Right cardiac atrium (tissue), 5 donors: ENCODE measurements at regions not wholly inside any gene's neighbourhood (a gene's known extent, or its start where the extent isn't known, plus 50 kb on each side); places are given as distances from the start of the nearest gene placed in this dataset.
"Not testable (repeated sequence)": the region's sequence is repeated elsewhere in the genome, so short reads cannot be mapped to it uniquely, and the experiment has no call there.

Experiments used
- ATAC-seq, 2 donors: fragments of 200-7000 bp; cut with Tn5 transposase; one replicate each; pipeline versions ENCODE4 v1.8.0 to v1.9.1; 2020; ENCODE audit warnings: moderate library complexity in 2 of 2, mild to moderate bottlenecking in 1 of 2
- DNase-seq, 3 donors: peaks; one replicate each; pipeline ENCODE4 v3.0.0-alpha.2; 2020
- H3K27ac ChIP-seq: one replicate; pipeline ENCODE4 v1.5.1; 2013; ENCODE audit warnings: mild to moderate bottlenecking, low read length, control low read depth, moderate library complexity
- H3K27me3 ChIP-seq: one replicate; pipeline ENCODE4 v1.6.1; 2013; ENCODE audit not compliant: control insufficient read depth, insufficient read depth
- H3K4me1 ChIP-seq: one replicate; pipeline ENCODE4 v1.6.1; 2013; ENCODE audit warnings: low read length; ENCODE audit not compliant: control insufficient read depth, insufficient read depth
- H3K4me3 ChIP-seq: one replicate; pipeline ENCODE4 v1.5.1; 2013; ENCODE audit warnings: low read length, control low read depth
- H3K9me3 ChIP-seq: one replicate; pipeline ENCODE4 v1.6.1; 2013; ENCODE audit warnings: low read length; ENCODE audit not compliant: control insufficient read depth
- WGBS: extraction: QIAGEN DNeasy Blood & Tissue Kit; methylation state at CpG from one replicate; pipeline ENCODE4 v1.1.7; 2013; 5-methylcytosine and 5-hydroxymethylcytosine counted together
- intact Hi-C, 4 donors: fragments of 100-400 bp; cut with DNase I; formaldehyde crosslinking; loops; one replicate each; pipeline versions ENCODE4 v1.11.0 to v1.14.0; 2022 to 2023
- donor health status: healthy with polysubstance abuse.
- donor health status: DM: no; HTN: yes; CAD: no.
- donor health status: DM: no; HTN: no; CAD: no.
- donor health status: DM: no; HTN: yes; CAD: no; lungs with severe emphysema.
- donor health status: DM: yes; HTN: yes; CAD: no.

DNA sequence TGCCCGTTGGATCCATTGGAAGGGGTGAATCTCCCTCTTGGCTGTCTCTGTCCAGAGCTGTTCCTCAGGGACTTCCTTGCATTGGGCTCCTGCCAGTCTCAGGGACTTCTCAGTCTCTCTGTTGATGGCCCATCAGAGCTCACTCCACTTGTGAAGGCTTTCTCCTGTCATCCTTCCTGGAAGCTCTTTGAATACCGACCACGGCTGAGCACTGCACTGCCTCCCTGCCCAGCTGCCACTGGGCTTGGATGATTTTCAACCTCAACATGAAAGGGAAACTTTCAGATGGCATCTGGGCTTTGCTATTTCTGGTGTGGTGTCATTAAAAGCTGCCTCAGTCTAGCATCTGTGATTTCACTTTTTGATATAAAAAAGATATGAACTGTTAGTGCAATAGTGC, 66.1 kb upstream of the ANKRD10 start:
- ATAC-seq (no peak), DNase-seq (no peak)
- Histone ChIP-seq H3K9me3 (no peaks in the 10 kb centered on the region), H3K27me3 (no peaks in the 10 kb centered on the region), H3K4me3 (no peak overlapping the region), H3K4me1 (no peaks in the 10 kb centered on the region), H3K27ac (no peak overlapping the region)
- WGBS: 49% methylated on average over 3 of the region's 3 CpGs
- intact Hi-C loops: no loop called here

DNA sequence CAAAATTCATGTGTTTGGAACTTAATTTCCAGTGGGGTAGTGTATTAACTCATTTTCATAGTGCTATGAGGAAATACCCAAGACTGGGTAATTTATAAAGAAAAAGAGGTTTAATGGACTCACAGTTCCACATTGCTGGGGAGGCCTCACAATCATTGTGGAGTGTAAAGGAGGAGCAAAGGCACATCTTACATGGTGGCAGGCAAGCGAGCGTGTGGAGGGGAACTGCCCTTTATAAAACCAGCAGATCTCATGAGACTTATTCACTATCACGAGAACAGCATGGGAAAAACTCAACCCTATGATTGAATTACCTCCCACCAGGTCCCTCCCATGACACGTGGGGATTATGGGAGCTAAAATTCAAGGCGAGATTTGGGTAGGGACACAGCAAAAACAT, 64.3 kb upstream of the ANKRD10 start:
- H3K27ac ChIP-seq, H3K9me3 ChIP-seq, DNase-seq, H3K4me1 ChIP-seq, intact Hi-C loops, H3K4me3 ChIP-seq, H3K27me3 ChIP-seq, ATAC-seq: not testable (repeated sequence)
- WGBS: 88% methylated on average over 5 of the region's 5 CpGs

DNA sequence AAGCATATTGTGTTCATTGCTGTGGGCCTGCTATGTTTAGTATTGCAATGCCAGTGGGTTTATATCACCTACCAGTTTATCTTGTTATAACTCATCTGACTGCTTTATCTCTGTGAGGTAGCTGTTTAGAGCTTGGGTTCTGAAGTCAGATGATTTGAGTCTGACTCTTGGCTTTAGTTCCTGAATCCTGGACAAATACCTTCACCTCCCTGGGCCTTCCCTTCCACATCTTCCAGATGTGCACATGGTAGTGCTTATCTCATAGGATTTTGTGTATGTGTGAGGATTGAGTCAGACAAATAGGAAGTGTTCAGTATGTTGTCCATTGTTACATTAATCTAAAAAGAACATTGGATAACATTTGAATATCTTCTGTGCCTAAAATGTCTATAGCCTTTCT, 63.5 kb upstream of the ANKRD10 start:
- no peak for ATAC-seq
- Histone ChIP-seq H3K9me3 (no peaks in the 10 kb centered on the region), H3K4me3 (no peak overlapping the region), H3K27me3 (no peaks in the 10 kb centered on the region), H3K27ac (no peak overlapping the region), H3K4me1 (no peaks in the 10 kb centered on the region)
- no peak for DNase-seq
- intact Hi-C loops: no loop called here

DNA sequence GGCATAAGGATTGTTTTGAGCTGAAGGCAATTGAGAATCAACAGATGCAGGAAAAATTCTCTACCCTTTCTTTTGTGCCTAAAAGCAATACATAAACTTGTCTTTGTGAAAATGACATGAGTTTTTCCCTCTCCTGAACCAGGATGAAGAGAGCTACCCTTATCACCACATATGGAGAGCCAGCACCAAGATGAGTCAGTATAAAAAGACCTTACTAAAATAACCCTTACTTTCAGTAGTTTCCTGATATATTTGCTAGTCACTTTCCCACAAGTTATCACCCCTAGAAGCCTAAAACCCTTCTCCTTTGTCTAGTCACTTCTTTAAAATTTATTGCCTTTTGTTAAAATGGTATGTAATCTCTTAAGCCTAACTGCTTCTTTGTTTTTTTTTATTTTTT, 61.9 kb upstream of the ANKRD10 start:
- ATAC-seq (no peak), DNase-seq (no peak)
- Histone ChIP-seq H3K4me3 (no peak overlapping the region), H3K27me3 (no peaks in the 10 kb centered on the region), H3K4me1 (no peaks in the 10 kb centered on the region), H3K9me3 (no peaks in the 10 kb centered on the region), H3K27ac (no peak overlapping the region)
- intact Hi-C loops: no loop called here

DNA sequence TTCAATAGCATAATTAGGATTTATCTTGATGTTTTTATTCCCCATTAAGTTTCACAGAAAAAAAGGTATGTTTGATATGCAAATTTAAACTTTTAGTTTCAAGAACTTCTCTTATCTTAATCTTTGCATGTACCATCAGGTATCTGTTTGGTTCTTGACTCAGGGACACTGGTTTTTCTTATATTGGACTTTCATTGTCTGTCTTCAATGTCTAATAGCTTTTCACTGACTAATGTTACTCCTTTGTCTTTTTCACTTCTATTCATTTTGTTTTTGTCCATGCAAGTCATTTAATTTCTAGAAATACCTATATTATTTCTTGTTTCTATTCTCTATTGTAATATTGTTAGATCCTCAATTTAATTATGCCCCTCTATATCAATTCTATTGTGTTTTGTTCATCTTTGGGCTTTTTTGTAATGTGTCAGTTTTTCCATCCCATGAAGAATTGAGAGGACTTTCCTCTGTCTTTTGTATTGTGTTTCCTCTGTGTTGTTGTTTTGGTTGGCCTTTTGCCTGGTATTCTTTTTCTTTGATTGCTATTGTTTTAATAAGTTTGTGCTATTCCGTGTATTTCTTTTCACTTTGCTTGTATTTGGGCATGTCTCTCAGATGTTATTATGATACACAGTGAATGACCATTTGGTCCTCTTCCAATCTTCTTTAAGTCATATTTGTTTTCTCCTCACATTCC, 58.3 kb upstream of the ANKRD10 start:
- no peaks in the 10 kb centered on the region for H3K27me3 ChIP-seq
- ATAC-seq (no peak), DNase-seq (no peak)
- H3K4me1 ChIP-seq: no peaks in the 10 kb centered on the region
- H3K4me3 ChIP-seq: no peak overlapping the region
- intact Hi-C loops: no loop called here
- H3K27ac ChIP-seq: no peak overlapping the region
- H3K9me3 ChIP-seq: no peaks in the 10 kb centered on the region
- WGBS: 64% methylated on average over 1 of the region's 1 CpG

DNA sequence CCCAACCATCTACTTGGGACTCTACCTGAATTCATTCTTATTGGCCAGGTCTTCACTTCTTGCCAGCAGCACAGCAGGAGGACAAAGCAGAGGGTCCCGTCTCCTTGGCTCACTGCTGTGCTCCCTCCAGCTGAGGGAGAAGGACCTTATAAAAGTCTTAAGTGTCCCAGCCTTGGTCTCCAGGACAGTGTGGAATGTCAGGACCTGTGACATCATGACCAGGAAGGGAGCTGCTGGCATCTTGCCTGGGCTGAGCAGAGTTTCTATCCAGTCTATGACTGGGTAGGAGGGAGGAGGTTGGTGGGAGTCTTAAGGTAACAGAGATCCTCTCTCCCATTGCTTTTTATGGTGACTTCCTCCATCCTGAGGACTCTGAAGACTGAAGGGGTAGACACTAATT, 56.6 kb upstream of the ANKRD10 start:
- Histone ChIP-seq H3K4me1 (no peaks in the 10 kb centered on the region), H3K9me3 (no peaks in the 10 kb centered on the region), H3K27ac (no peak overlapping the region), H3K4me3 (no peak overlapping the region), H3K27me3 (no peaks in the 10 kb centered on the region)
- ATAC-seq (no peak), DNase-seq (no peak)
- intact Hi-C loops: no loop called here
- 86% methylated on average over 1 of the region's 1 CpG for WGBS

DNA sequence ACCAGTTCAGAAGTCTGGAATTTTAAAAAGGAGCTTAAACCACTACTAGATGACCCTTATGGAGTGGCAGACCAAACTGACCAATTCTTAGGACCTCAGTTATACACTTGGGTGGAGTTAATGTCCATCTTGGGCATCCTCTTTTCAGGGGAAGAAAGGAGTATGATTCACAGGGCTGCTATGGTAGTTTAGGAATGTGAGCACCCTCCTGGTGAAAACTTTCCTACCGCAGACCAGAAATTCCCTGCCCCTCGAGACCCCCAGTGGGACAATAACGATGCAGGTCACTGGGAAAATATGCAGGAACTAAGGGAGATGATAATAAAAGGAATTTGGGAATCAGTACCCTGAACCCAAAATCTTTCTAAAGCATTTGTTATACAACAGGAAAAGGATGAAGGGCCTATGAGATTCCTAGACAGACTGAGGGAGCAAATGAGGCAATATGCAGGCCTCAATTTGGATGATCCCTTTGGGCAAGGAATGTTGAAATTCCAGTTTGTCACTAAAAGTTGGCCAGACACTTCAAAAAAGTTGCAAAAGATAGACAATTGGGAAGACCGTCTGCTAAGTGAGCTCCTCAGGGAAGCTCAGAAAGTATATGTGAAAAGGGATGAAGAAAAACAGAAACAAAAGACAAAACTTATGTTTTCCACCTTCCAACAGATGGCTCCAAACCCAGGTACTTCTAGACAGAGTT, 52.4 kb upstream of the ANKRD10 start:
- intact Hi-C loops, H3K27me3 ChIP-seq, H3K4me3 ChIP-seq, ATAC-seq, DNase-seq, H3K4me1 ChIP-seq, H3K27ac ChIP-seq, H3K9me3 ChIP-seq: not testable (repeated sequence)
- 78% methylated on average over 4 of the region's 4 CpGs for WGBS

DNA sequence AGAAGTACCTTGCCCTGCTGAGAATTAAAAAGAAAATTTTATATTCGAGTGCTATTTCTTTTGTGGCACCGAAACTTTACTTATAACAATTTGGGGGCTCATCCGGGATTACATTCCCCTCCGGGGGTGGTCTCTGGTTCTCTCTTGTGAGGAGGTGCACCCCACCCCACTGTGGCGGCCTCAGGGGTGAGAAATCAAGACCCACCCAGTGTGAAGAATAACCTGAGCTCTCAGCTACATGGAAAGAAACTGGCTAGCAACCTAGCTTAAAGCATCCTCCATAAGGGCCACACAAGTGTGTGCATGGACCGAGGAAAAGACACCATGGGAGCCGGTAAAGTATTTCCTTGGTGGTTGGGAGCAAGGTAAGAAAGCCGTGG, 50.9 kb upstream of the ANKRD10 start:
- ATAC-seq: no peak
- H3K4me1 ChIP-seq: no peaks in the 10 kb centered on the region
- H3K27ac ChIP-seq: no peak overlapping the region
- WGBS: 80% methylated on average over 8 of the region's 8 CpGs
- H3K27me3 ChIP-seq: no peaks in the 10 kb centered on the region
- H3K4me3 ChIP-seq: no peak overlapping the region
- intact Hi-C loops: no loop called here
- no peak for DNase-seq
- peaks cover 5% of the 10 kb centered on the region for H3K9me3 ChIP-seq

DNA sequence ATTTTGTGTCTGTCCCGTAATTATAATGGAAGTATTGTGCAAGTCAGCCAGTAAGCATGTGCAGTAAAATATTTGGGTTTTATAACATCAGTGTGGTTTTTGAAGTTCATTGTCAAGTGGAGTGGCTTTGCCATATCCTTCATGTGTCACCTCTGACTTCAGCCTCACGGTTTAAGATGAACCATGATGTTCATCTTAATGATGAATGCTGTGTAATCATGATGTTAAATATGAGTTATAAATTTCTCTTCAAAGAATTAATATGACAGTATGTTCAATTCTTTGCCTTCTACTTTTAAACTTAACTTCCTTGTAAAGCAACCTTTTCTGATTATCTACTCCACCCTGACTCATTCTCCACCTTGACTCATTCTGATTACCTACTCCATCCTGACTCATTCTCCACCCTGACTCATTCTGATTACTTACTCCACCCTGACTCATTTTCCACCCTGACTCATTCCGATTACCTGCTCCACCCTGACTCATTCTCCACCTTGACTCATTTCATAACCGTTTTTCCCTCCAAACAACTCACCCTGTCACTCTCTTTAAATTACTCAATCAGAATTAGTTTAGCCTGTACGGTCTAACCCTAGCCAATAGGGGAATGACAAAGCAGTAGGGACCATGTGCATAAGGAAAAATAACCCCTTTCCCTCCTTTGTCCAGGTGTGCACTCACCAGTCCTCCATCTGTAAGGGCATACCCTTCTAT, 50.3 kb upstream of the ANKRD10 start:
- Histone ChIP-seq H3K4me3 (no peak overlapping the region), H3K27me3 (no peaks in the 10 kb centered on the region), H3K9me3 (peaks cover 5% of the 10 kb centered on the region), H3K27ac (no peak overlapping the region), H3K4me1 (no peaks in the 10 kb centered on the region)
- 73% methylated on average over 5 of the region's 5 CpGs for WGBS
- DNase-seq: no peak
- no peak for ATAC-seq
- intact Hi-C loops: no loop called here
